HG03039 (cell line): ENCODE measurements at regions not wholly inside any gene's neighbourhood (a gene's known extent, or its start where the extent isn't known, plus 50 kb on each side); places are given as distances from the start of the nearest gene placed in this dataset.

ENCODE experiments used
- ATAC-seq: cut with Tn5 transposase; IDR thresholded peaks from one replicate; pipeline ENCODE4 v1.9.1; 2021; ENCODE audit warnings: mild to moderate bottlenecking, moderate library complexity; ENCODE audit not compliant: unreplicated experiment

GRCh38 chr4:30656828-30657227 lies 63.3 kb upstream of the PCDH7 start:
- no peak for ATAC-seq

- ATAC-seq = no peak
Measured at GRCh38 chr4:30667919-30668318, 52.2 kb upstream of the PCDH7 start.

- no peak for ATAC-seq
Measured at GRCh38 chr4:30670206-30670605, 50.0 kb upstream of the PCDH7 start.
